Right atrium auricular region (tissue), 2 donors: ENCODE measurements at regions not wholly inside any gene's neighbourhood (a gene's known extent, or its start where the extent isn't known, plus 50 kb on each side); places are given as distances from the start of the nearest gene placed in this dataset.

Source experiments
- DNase-seq: peaks from one replicate; pipeline ENCODE4 v3.0.0-alpha.2; 2019; ENCODE audit warnings: low spot score
- H3K27ac ChIP-seq, 2 donors: fragments of 200-600 bp; sonication (generic); 1 replicate in 1 of 2; 2 replicates in 1 of 2; pipeline ENCODE4 v1.5.1; 2016 to 2019
- H3K27me3 ChIP-seq, 2 donors: fragments of 200-600 bp; sonication (generic); one replicate each; pipeline versions ENCODE4 v1.5.1 to v1.6.0; 2017 to 2019
- H3K36me3 ChIP-seq: fragments of 200-600 bp; sonication (generic); one replicate; pipeline ENCODE4 v1.5.1; 2016
- H3K4me1 ChIP-seq, 2 donors: fragments of 200-600 bp; sonication (generic); one replicate each; pipeline versions ENCODE4 v1.5.1 to v1.6.0; 2017 to 2019
- H3K4me3 ChIP-seq, 2 donors: fragments of 200-600 bp; sonication (generic); 1 replicate in 1 of 2; 2 replicates in 1 of 2; pipeline ENCODE4 v1.5.1; 2017 to 2019; ENCODE audit warnings: mild to moderate bottlenecking in 1 of 2, moderate library complexity in 1 of 2
- H3K9me3 ChIP-seq, 2 donors: fragments of 200-600 bp; sonication (generic); one replicate each; pipeline ENCODE4 v1.5.1; 2019
- TF ChIP-seq, protein P1 (sequence below), 2 donors: fragments of 200-600 bp; sonication (generic); IDR thresholded peaks; one replicate each; pipeline ENCODE4 v1.5.1; 2019; ENCODE audit warnings: antibody characterized with exemption in 2 of 2

GRCh38 chr5:96220610-96221390 lies 212.2 kb downstream of the PCSK1 start:
- TF ChIP-seq, protein P1, sequence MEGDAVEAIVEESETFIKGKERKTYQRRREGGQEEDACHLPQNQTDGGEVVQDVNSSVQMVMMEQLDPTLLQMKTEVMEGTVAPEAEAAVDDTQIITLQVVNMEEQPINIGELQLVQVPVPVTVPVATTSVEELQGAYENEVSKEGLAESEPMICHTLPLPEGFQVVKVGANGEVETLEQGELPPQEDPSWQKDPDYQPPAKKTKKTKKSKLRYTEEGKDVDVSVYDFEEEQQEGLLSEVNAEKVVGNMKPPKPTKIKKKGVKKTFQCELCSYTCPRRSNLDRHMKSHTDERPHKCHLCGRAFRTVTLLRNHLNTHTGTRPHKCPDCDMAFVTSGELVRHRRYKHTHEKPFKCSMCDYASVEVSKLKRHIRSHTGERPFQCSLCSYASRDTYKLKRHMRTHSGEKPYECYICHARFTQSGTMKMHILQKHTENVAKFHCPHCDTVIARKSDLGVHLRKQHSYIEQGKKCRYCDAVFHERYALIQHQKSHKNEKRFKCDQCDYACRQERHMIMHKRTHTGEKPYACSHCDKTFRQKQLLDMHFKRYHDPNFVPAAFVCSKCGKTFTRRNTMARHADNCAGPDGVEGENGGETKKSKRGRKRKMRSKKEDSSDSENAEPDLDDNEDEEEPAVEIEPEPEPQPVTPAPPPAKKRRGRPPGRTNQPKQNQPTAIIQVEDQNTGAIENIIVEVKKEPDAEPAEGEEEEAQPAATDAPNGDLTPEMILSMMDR (IDR thresholded peaks at IDR 0.05), result no peak
- H3K4me1 ChIP-seq, result no peaks in the 10 kb centered on the region
- no peak overlapping the region for H3K4me3 ChIP-seq
- DNase-seq, result no peak
- no peaks in the 10 kb centered on the region for H3K9me3 ChIP-seq
- no peak overlapping the region for H3K27ac ChIP-seq
- H3K27me3 ChIP-seq, result no peaks in the 10 kb centered on the region
- H3K36me3 ChIP-seq, result no peaks in the 10 kb centered on the region

- Histone ChIP-seq H3K27ac (no peak overlapping the region), H3K4me1 (no peaks in the 10 kb centered on the region), H3K36me3 (no peaks in the 10 kb centered on the region), H3K9me3 (no peaks in the 10 kb centered on the region), H3K4me3 (no peak overlapping the region), H3K27me3 (no peaks in the 10 kb centered on the region)
- no peak for DNase-seq
- TF ChIP-seq, protein P1 (IDR thresholded peaks at IDR 0.05), result no peak
Observed at GRCh38 chr5:96219580-96220281, 213.3 kb downstream of the PCSK1 start.

DNA sequence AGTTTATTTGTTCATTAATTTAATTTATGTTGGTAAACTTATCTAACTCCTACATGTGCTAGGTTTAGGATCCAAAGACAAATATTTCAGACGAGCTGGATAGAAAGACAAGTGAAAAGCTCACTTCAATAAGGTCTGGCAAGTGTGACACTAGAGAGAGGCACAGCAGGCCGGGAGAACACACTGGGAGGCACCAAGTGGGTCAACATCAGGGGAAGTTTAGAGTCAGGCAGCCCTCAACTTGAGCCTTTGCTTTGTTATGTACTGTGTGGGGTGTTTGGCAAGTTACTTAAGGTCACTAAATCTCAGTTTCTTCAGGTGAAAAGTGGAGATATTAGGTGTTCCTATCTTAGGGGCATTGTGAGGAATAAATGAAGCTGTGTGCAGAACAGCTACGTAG lies 214.4 kb downstream of the PCSK1 start:
- TF ChIP-seq, protein P1 (IDR thresholded peaks at IDR 0.05), result no peak
- no peak overlapping the region for H3K27ac ChIP-seq
- no peaks in the 10 kb centered on the region for H3K27me3 ChIP-seq
- DNase-seq, result no peak
- H3K4me1 ChIP-seq, result no peaks in the 10 kb centered on the region
- no peaks in the 10 kb centered on the region for H3K36me3 ChIP-seq
- H3K4me3 ChIP-seq, result no peak overlapping the region
- H3K9me3 ChIP-seq, result no peaks in the 10 kb centered on the region

GRCh38 chr5:96214442-96215197 lies 218.4 kb downstream of the PCSK1 start:
- Histone ChIP-seq H3K4me1 (no peaks in the 10 kb centered on the region), H3K36me3 (no peaks in the 10 kb centered on the region), H3K9me3 (peaks cover 0 to 1% of the 10 kb centered on the region in 2 donors), H3K4me3 (no peak overlapping the region), H3K27ac (no peak overlapping the region), H3K27me3 (no peaks in the 10 kb centered on the region)
- DNase-seq, result no peak
- TF ChIP-seq, protein P1 (IDR thresholded peaks at IDR 0.05), result no peak

- Histone ChIP-seq H3K36me3 (no peaks in the 10 kb centered on the region), H3K27me3 (no peaks in the 10 kb centered on the region), H3K4me1 (no peaks in the 10 kb centered on the region), H3K9me3 (peaks cover 0 to 31% of the 10 kb centered on the region in 2 donors), H3K4me3 (no peak overlapping the region), H3K27ac (no peak overlapping the region)
- DNase-seq, result no peak
- TF ChIP-seq, protein P1 (IDR thresholded peaks at IDR 0.05), result no peak
Observed at GRCh38 chr5:96209829-96210228, 223.2 kb downstream of the PCSK1 start.
